GM23248 (cell line): ENCODE measurements at regions not wholly inside any gene's neighbourhood (a gene's known extent, or its start where the extent isn't known, plus 50 kb on each side); places are given as distances from the start of the nearest gene placed in this dataset.

Experiments
- EZH2 ChIP-seq: fragments of 200-600 bp; sonication (generic); IDR thresholded peaks from 2 replicates; pipeline ENCODE4 v1.6.1; 2018; ENCODE audit warnings: antibody characterized with exemption, mild to moderate bottlenecking; ENCODE audit not compliant: insufficient read depth, poor library complexity, severe bottlenecking
- EZH2phosphoT487 ChIP-seq: fragments of 200-600 bp; sonication (generic); IDR thresholded peaks from 2 replicates; pipeline ENCODE4 v1.6.1; 2018; ENCODE audit warnings: antibody characterized with exemption, moderate library complexity, mild to moderate bottlenecking, low read depth; ENCODE audit not compliant: insufficient read depth

GRCh38 chr17:14499976-14500375 is 199.1 kb downstream of the HS3ST3B1 start:
- TF ChIP-seq EZH2phosphoT487 = no peak
- TF ChIP-seq EZH2 = no peak
